IPS-NIHi7 (cell line): ENCODE measurements at regions not wholly inside any gene's neighbourhood (a gene's known extent, or its start where the extent isn't known, plus 50 kb on each side); places are given as distances from the start of the nearest gene placed in this dataset.
"Not testable (repeated sequence)": the region's sequence is repeated elsewhere in the genome, so short reads cannot be mapped to it uniquely, and the experiment has no call there.

Experiments used
- DNase-seq: peaks from one replicate; pipeline ENCODE4 v3.0.0; 2012; ENCODE audit warnings: mixed read lengths; ENCODE audit errors: extremely low spot score

DNA sequence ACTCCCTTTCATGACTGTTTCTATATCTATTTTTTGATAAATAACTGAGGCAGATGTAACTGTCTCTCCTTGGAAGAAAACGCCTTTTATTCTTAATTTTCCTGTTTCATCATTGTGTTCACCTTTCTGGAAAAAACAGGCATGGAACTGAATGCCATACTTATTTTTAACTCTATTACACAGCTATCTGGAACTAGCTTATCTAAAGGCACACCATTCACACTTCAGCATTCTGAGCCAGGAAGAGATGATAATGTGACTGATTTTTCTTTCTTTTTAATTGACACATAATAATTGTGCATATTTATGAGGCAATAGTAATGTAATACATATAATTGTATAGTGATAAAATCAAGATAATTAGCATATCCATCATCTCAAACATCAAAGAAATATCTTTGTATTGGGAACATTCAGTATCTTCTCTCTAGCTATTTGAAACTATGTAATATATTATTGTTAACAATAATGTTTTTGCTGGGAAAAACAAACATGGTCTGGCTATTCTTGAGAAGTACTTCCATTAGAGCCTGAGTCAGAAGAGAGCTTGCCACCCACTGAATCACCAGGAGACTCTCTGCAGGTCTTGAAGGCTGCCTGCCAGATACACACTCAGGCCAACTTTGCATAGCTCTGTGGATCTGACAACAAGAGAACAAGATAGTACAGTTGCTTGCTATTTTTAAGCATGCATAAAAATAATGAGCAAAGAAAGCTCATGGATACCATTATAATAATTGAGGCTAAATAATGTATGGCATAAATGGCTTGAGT, 501.0 kb upstream of the EDIL3 start:
- DNase-seq, result no peak

- DNase-seq, result no peak
Measured at GRCh38 chr5:84881737-84882136, 497.1 kb upstream of the EDIL3 start.

GRCh38 chr5:84874196-84874595, 489.5 kb upstream of the EDIL3 start:
- DNase-seq, result no peak

DNA sequence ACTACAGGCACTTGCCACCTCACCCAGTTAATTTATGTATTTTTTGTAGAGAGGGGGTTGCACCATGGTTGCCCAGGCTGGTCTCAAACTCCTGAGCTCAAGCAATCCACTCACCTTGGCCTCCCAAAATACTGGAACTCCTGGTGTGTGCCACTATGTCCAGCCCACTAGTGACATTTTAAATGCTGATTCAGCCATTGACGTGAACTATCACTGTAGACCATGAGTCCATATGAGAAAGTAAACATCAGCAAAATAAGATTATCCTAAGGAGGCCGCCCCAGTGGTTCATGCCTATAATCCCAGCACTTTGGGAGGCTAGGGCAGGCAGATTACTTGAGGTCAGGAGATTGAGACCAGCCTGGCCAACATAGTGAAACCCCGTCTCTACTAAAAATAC, 488.1 kb upstream of the EDIL3 start:
- no peak for DNase-seq

GRCh38 chr5:84870369-84870768, 485.7 kb upstream of the EDIL3 start:
- no peak for DNase-seq

DNA sequence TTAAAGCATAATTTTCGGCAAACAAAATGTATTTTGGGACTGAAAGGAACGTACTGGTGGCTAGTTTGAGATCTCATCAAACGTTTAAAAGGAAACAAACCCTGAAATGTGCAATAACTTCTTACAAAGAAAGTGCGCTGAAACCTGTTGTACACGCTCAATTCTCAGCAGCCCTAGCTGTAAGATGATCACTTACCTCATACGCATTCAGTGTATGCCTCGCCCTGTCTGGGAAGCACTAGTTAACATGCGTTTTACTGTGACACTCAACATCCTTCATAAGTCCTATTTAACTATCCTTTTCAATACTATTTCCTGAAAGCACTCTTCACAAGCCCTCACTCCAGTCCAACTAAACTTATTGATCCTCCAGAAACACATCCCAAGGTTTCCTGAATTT, 485.0 kb upstream of the EDIL3 start:
- no peak for DNase-seq

- DNase-seq, result not testable (repeated sequence)
Measured at GRCh38 chr5:84863936-84864335, 479.3 kb upstream of the EDIL3 start.

- DNase-seq, result no peak
Measured at GRCh38 chr5:84863020-84863419, 478.3 kb upstream of the EDIL3 start.

GRCh38 chr5:84862132-84862531, 477.5 kb upstream of the EDIL3 start:
- no peak for DNase-seq

- no peak for DNase-seq
Measured at GRCh38 chr5:84861306-84861705, 476.6 kb upstream of the EDIL3 start.

DNA sequence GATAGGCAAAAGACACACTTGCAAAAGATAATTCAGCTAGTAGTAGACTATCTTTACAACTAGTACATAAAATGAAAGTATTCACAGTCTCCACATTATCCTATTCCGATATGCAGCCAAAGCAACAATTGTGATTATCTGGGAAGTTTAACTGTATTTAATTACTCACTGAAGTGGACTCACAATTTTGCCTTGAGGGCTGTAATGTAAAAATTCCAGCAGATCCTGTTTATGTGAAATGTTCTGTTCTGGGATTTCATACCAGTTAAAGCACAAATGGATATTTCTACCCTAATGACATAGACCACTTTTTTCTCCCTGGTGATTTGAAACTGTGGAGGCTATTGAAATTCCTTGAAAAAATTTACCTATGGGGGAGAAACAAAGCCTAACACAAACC, 474.4 kb upstream of the EDIL3 start:
- no peak for DNase-seq

DNA sequence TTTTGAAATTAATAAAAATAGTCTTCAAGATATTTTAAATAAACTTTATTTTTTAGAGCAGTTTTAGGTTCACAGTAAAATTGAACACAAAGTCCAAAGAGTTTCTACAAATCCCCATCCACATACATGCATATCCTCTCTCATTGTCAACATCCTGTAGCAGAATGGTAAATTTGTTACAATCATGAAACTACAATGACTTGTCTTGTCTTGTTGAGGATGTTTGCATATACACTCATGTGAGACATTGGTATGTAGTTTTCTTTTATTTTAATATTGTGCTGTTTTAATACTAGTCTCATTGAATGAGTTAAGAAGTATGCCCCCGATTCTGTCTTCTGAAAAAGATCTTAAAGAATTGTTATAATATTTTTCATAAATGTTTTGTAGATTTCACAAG, 447.0 kb upstream of the EDIL3 start:
- no peak for DNase-seq

DNA sequence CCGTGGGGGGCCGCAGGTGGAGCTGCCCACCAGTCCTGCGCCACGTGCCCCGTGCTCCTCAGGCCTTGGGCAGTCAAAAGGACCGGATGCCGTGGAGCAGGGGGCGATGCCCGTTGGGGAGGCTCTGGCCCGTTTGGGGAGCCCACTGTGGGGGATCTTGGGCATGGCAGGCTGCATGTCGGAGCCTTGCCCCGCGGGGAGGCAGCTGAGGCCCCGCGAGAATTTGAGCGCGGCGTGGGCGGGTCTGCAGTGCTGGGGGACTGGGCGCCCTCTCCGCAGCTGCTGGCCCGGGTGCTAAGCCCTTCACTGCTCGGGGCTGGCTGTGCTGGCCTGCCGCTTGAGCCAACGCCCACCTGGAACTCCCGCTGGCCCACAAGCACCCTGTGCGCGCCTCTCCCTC, 445.6 kb upstream of the EDIL3 start:
- no peak for DNase-seq

DNA sequence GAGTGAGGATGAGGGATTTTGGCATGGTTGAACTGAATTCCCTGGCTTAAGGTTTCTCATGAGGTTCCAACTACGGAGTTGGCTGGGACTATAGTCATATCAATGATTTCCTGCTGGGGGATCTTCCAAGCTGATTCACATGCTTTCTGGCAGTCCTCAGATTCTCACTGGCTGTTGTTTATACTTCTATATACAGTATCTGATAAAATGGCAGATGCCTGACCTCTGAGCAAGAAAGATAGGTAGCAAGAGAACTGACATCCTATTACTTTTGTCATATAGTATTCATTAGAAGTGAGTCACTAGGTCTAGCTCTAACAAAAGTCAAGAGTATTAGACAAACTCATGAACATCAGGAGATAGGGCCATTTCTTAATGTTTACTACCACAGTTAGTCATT, 440.9 kb upstream of the EDIL3 start:
- DNase-seq, result no peak

- peak; percentile 8 for DNase-seq
Measured at GRCh38 chr5:84821924-84822323, 437.2 kb upstream of the EDIL3 start.

- DNase-seq, result no peak
Measured at GRCh38 chr5:84817953-84818352, 433.3 kb upstream of the EDIL3 start.

GRCh38 chr5:84816746-84817547, 432.3 kb upstream of the EDIL3 start:
- no peak for DNase-seq

DNA sequence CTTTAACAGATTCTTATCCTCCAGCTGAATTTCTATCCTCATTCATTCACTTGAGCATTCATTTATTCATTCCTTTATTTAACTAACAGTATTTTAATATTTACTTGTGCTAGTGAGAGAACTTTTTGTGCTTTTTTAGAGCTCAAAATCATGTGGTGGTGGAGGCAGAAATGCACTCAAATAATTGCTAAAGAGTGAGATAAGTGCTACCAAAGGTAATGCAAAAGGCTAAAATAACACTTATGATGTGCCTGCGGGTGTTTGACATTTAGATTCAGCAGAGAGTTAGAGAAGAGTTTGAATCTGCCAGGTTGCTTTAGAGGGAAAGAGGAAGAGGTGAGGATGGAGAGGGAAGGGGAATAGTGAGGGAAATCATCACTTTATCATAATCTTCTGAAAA, 431.5 kb upstream of the EDIL3 start:
- DNase-seq, result no peak

GRCh38 chr5:84805473-84805872, 420.8 kb upstream of the EDIL3 start:
- DNase-seq, result no peak

GRCh38 chr5:84796399-84796798, 411.7 kb upstream of the EDIL3 start:
- DNase-seq, result no peak

DNA sequence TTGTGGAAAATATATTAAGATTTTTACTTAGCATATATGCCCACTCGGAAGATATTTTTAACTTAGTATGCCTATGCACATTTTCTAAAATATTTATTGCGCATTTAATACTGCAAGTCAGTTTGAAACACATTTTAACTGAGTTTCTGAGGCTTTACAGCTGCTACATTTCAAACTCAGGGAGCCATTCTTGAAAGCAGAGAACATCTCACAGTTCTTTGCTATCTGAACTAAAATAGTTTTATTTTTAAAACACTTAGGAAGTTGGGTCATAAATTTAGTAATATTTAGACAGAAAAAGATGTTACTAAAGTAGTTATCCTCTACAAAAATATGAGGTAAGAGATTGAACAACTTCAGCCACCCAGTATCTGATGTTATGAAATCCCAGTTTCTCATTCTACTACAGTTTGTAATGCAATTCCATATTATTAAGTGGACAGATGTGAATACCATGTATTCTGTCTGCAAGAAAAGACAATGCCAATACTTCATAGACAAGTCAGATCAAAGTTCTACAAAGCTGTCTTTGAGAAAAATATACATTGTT, 409.9 kb upstream of the EDIL3 start:
- DNase-seq, result no peak

- no peak for DNase-seq
Measured at GRCh38 chr5:84791730-84792129, 407.1 kb upstream of the EDIL3 start.

GRCh38 chr5:84791138-84791537, 406.5 kb upstream of the EDIL3 start:
- no peak for DNase-seq
